HL-60 (cell line): ENCODE measurements at regions not wholly inside any gene's neighbourhood (a gene's known extent, or its start where the extent isn't known, plus 50 kb on each side); places are given as distances from the start of the nearest gene placed in this dataset.
"Not testable (repeated sequence)": the region's sequence is repeated elsewhere in the genome, so short reads cannot be mapped to it uniquely, and the experiment has no call there.

Source experiments
- DNase-seq, 2 experiments: peaks; one replicate each; pipeline ENCODE4 v3.0.0-alpha.2; 2010 to 2020; ENCODE audit warnings: low read depth in 1 of 2, low spot score in 1 of 2
- H3K27ac ChIP-seq: fragments of 250-450 bp; sonication (Bioruptor Pico); replicated peaks from 2 replicates; pipeline ENCODE4 v1.5.1; 2020; ENCODE audit warnings: mild to moderate bottlenecking, moderate library complexity
- H3K27me3 ChIP-seq: fragments of 250-450 bp; sonication (Bioruptor Pico); 2 replicates; pipeline ENCODE4 v1.5.1; 2021; ENCODE audit warnings: mild to moderate bottlenecking, moderate library complexity; ENCODE audit not compliant: insufficient read depth, poor library complexity, severe bottlenecking
- H3K4me3 ChIP-seq: replicated peaks from 2 replicates; pipeline ENCODE4 v1.5.1; 2011; ENCODE audit warnings: mild to moderate bottlenecking, control low read depth, low read length; ENCODE audit not compliant: insufficient read depth
- POLR2AphosphoS5 ChIP-seq: IDR thresholded peaks from 2 replicates; pipeline ENCODE4 v1.6.1; 2012; ENCODE audit warnings: low read depth

GRCh38 chr21:5103880-5104561 is 5417.4 kb upstream of the TPTE start:
- peak; percentile 34; the same call in 1 of the 2 replicates for TF ChIP-seq POLR2AphosphoS5
- peak overlapping the region; percentile 93 for H3K27ac ChIP-seq
- H3K4me3 ChIP-seq, H3K27me3 ChIP-seq: not testable (repeated sequence)
- peak in 1 of 2 experiments; percentile 59 for DNase-seq

GRCh38 chr21:5104562-5104928 is 5416.8 kb upstream of the TPTE start:
- H3K27ac ChIP-seq, H3K4me3 ChIP-seq, H3K27me3 ChIP-seq, DNase-seq: not testable (repeated sequence)

GRCh38 chr21:5105939-5106708 is 5415.3 kb upstream of the TPTE start:
- not testable (repeated sequence) for H3K27ac ChIP-seq

GRCh38 chr21:5106767-5107464 is 5414.5 kb upstream of the TPTE start:
- H3K27me3 ChIP-seq, H3K4me3 ChIP-seq, H3K27ac ChIP-seq, DNase-seq: not testable (repeated sequence)

More at GRCh38 chr21:5105939-5106708, 5415.3 kb upstream of the TPTE start:
- not testable (repeated sequence) for DNase-seq, H3K4me3 ChIP-seq, H3K27me3 ChIP-seq

GRCh38 chr21:5107637-5108036 is 5413.7 kb upstream of the TPTE start:
- H3K27me3 ChIP-seq, H3K27ac ChIP-seq, DNase-seq, H3K4me3 ChIP-seq: not testable (repeated sequence)

GRCh38 chr21:5108048-5108775 is 5413.2 kb upstream of the TPTE start:
- H3K27ac ChIP-seq, H3K4me3 ChIP-seq, H3K27me3 ChIP-seq, DNase-seq: not testable (repeated sequence)

GRCh38 chr21:5111197-5111596 is 5410.2 kb upstream of the TPTE start:
- not testable (repeated sequence) for DNase-seq, H3K27me3 ChIP-seq, H3K4me3 ChIP-seq, H3K27ac ChIP-seq

GRCh38 chr21:5113092-5113491 is 5408.3 kb upstream of the TPTE start:
- not testable (repeated sequence) for DNase-seq, H3K27ac ChIP-seq, H3K4me3 ChIP-seq, H3K27me3 ChIP-seq

- H3K27me3 ChIP-seq, DNase-seq, H3K4me3 ChIP-seq, H3K27ac ChIP-seq: not testable (repeated sequence)
These were observed 5406.9 kb upstream of the TPTE start for GRCh38 chr21:5114468-5114867.

- H3K27me3 ChIP-seq, H3K27ac ChIP-seq, H3K4me3 ChIP-seq, DNase-seq: not testable (repeated sequence)
These were observed 5406.3 kb upstream of the TPTE start for GRCh38 chr21:5114893-5115645.
